ENCODE measurements at regions not wholly inside any gene's neighbourhood (a gene's known extent, or its start where the extent isn't known, plus 50 kb on each side); places are given as distances from the start of the nearest gene placed in this dataset.

- TF ChIP-seq GATA2 (IDR thresholded peaks at IDR 0.05; ENCODE audit: low read depth, low read length) (no peak), GATA3 (IDR thresholded peaks at IDR 0.05; ENCODE audit: low read depth, low read length) (no peak)
These were observed 115.1 kb upstream of the ST6GAL2 start for GRCh38 chr2:107001062-107001461.

Data from SH-SY5Y (cell line).